ENCODE measurements at regions not wholly inside any gene's neighbourhood (a gene's known extent, or its start where the extent isn't known, plus 50 kb on each side); places are given as distances from the start of the nearest gene placed in this dataset.

GRCh38 chr20:1827974-1828785 lies 67.0 kb upstream of the SIRPA start:
- Histone ChIP-seq H3K9me1 (replicated peaks; ENCODE audit: control insufficient read depth, extremely low read depth, insufficient read depth, low read length) (no peaks in the 10 kb centered on the region), H3K36me3 (ENCODE audit: control insufficient read depth in 2 of 2, extremely low read depth in 1 of 2, insufficient read depth in 2 of 2, low read length in 2 of 2) (no peaks in the 10 kb centered on the region), H3K27me3 (ENCODE audit: control insufficient read depth in 2 of 2, insufficient read depth in 2 of 2, low read length in 2 of 2) (peaks cover 0 to 2% of the 10 kb centered on the region in 2 experiments), H3K9ac (replicated peaks; ENCODE audit: extremely low read depth, insufficient read depth, low read length) (no peak overlapping the region), H2AFZ (ENCODE audit: low read depth, low read length) (peak overlapping the region; percentile 28), H3K4me1 (ENCODE audit: control insufficient read depth, extremely low read depth, insufficient read depth, low read length) (peaks cover 28% of the 10 kb centered on the region), H3K4me2 (ENCODE audit: insufficient read depth, low read length) (no peak overlapping the region), H3K4me3 (replicated peaks in 1 of 3; ENCODE audit: insufficient read depth in 1 of 3, low read depth in 1 of 3, low read length in 3 of 3) (no peak overlapping the region), H4K20me1 (replicated peaks; ENCODE audit: control insufficient read depth, extremely low read depth, insufficient read depth, low read length) (no peaks in the 10 kb centered on the region), H3K79me2 (ENCODE audit: control insufficient read depth, insufficient read depth, low read length) (no peaks in the 10 kb centered on the region), H3K9me3 (replicated peaks; ENCODE audit: control insufficient read depth, insufficient read depth, low read length) (no peaks in the 10 kb centered on the region), H3K27ac (ENCODE audit: insufficient read depth, low read depth, low read length) (no peak overlapping the region)
- no TSS peak for BruUV-seq (replicated peaks)
- intact Hi-C loops (cut with micrococcal nuclease): no loop called here
- peak; percentile 66 for FAIRE-seq
- TF ChIP-seq EZH2 (IDR thresholded peaks at IDR 0.05; ENCODE audit: borderline replicate concordance, low read depth, low read length, severe bottlenecking): no peak
- TF ChIP-seq FOS (IDR thresholded peaks at IDR 0.05; ENCODE audit: borderline replicate concordance, insufficient read depth, low read length): no peak
- no peak for TF ChIP-seq MYC (IDR thresholded peaks at IDR 0.05; ENCODE audit: low read depth, low read length)
- TF ChIP-seq MAX (IDR thresholded peaks at IDR 0.05; ENCODE audit: insufficient read depth, insufficient read length): no peak
- TF ChIP-seq JUN (IDR thresholded peaks at IDR 0.05; ENCODE audit: borderline replicate concordance, insufficient read depth, insufficient read length, low read depth): no peak
- TF ChIP-seq CTCF (IDR thresholded peaks at IDR 0.05; ENCODE audit: extremely low read depth in 1 of 2, insufficient read depth in 1 of 2, low read depth in 1 of 2, low read length in 2 of 2): no peak
- no peak for TF ChIP-seq POLR2A (IDR thresholded peaks at IDR 0.05; ENCODE audit: low read depth, low read length)
- ChIA-PET POLR2A (no interaction called here), CTCF (interaction anchor here (0.9 kb wide), 1 partner anchor 26 kb away, joined by 5 read pairs; no protein-coding TSS in a partner anchor)
- dilution Hi-C loops (cut with MboI; ENCODE audit: extremely low pct_ligation_motif_present, low sequenced_read_pairs): no loop called here
- DNase-seq (ENCODE audit: low read depth, low spot score): no peak

All from endothelial cell of umbilical vein (primary cell).